ENCODE measurements at regions not wholly inside any gene's neighbourhood (a gene's known extent, or its start where the extent isn't known, plus 50 kb on each side); places are given as distances from the start of the nearest gene placed in this dataset.

DNA sequence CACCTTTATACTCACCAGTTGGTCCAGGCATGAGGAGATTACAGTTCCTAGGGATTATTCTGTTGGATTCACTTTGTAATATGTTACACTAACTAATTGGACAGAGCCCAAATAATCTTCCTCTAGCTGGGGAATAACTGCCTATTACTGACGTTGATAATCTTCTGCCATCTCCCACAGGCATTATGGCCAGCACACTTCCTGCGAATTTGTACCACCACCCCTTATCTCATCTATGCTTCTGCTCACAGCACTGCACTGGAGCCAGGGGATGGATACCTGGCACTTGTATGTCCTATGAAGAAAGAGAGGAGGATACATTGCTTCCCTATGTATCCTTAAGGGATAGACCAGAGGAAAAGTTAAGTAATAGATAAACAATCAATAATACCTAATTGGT lies 494.8 kb upstream of the MAN1A1 start:
- BruUV-seq (replicated peaks), result no TSS peak
- Mint-ChIP-seq H3K4me1 (ENCODE audit: insufficient read depth, unreplicated experiment) (no peaks in the 10 kb centered on the region), H3K27ac (ENCODE audit: low read depth, unreplicated experiment) (no peak overlapping the region), H3K9me3 (ENCODE audit: unreplicated experiment) (peaks cover 15% of the 10 kb centered on the region), H3K36me3 (ENCODE audit: insufficient read depth, unreplicated experiment) (no peaks in the 10 kb centered on the region), H3K4me3 (ENCODE audit: unreplicated experiment) (no peak overlapping the region), H3K27me3 (ENCODE audit: insufficient read depth, unreplicated experiment) (no peaks in the 10 kb centered on the region)
- no peak for DNase-seq (ENCODE audit: unreplicated experiment)
- ChIA-PET CTCF (interaction anchor here (0.6 to 0.7 kb wide), 2 partner anchors 9 to 196 kb away, joined by 3 read pairs; no protein-coding TSS in a partner anchor), POLR2A (interaction anchor here (1.0 kb wide), 1 partner anchor 11 kb away, joined by 3 read pairs; no protein-coding TSS in a partner anchor)
- intact Hi-C loops (cut with micrococcal nuclease), result no loop called here
- TF ChIP-seq, protein P1, sequence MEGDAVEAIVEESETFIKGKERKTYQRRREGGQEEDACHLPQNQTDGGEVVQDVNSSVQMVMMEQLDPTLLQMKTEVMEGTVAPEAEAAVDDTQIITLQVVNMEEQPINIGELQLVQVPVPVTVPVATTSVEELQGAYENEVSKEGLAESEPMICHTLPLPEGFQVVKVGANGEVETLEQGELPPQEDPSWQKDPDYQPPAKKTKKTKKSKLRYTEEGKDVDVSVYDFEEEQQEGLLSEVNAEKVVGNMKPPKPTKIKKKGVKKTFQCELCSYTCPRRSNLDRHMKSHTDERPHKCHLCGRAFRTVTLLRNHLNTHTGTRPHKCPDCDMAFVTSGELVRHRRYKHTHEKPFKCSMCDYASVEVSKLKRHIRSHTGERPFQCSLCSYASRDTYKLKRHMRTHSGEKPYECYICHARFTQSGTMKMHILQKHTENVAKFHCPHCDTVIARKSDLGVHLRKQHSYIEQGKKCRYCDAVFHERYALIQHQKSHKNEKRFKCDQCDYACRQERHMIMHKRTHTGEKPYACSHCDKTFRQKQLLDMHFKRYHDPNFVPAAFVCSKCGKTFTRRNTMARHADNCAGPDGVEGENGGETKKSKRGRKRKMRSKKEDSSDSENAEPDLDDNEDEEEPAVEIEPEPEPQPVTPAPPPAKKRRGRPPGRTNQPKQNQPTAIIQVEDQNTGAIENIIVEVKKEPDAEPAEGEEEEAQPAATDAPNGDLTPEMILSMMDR (IDR thresholded peaks at IDR 0.05; ENCODE audit: unreplicated experiment), result no peak

DNA sequence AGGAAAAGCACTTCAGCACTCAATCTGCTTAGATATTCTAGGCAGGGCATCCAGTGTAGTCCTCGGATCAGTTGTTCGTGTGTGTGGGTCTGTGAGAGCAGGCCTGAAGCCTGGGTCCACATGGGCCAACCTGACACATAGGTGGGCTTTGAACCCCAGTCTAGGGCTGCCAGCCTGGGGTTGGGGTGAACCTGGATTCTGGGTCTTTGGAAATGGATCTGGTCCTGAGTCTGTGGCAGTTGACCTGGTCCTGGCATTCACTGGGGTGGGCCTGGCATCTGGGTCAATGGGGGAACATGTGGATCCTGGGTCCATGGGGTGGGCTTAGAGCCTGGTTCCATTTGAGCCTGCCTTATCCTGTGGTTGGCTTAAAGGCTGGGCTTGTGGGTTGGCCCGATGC lies 492.6 kb upstream of the MAN1A1 start:
- BruUV-seq (replicated peaks), result no TSS peak
- POLR2A ChIA-PET, result no interaction called here

DNA sequence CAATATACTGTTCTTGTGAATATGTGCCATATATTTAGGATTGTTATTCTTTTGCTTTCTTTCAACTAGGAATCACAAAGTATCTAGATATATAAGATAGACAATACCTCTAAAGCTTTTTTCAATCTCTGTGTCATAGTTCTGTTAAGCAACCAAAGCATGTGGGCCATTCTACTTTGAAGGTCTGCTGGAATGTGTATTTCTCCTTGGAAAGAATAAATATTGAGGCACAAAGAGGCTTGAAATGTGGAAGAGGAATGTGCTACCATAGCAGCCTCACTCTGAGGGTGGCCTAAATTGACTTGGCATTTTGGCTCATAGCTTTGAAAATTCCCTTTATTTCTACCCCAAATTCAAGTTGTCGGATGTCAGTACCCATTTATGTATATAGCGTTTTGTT lies 488.5 kb upstream of the MAN1A1 start:
- ChIA-PET CTCF (interaction anchor here (0.6 kb wide), 1 partner anchor 396 kb away, joined by 3 read pairs; no protein-coding TSS in a partner anchor), POLR2A (no interaction called here)
- no TSS peak for BruUV-seq (replicated peaks)
- intact Hi-C loops (cut with micrococcal nuclease), result no loop called here
- TF ChIP-seq, protein P1 (IDR thresholded peaks at IDR 0.05; ENCODE audit: unreplicated experiment), result no peak
- Mint-ChIP-seq H3K36me3 (ENCODE audit: insufficient read depth, unreplicated experiment) (no peaks in the 10 kb centered on the region), H3K9me3 (ENCODE audit: unreplicated experiment) (peaks cover 15% of the 10 kb centered on the region), H3K4me1 (ENCODE audit: insufficient read depth, unreplicated experiment) (peaks cover 12% of the 10 kb centered on the region), H3K4me3 (ENCODE audit: unreplicated experiment) (no peak overlapping the region), H3K27me3 (ENCODE audit: insufficient read depth, unreplicated experiment) (no peaks in the 10 kb centered on the region), H3K27ac (ENCODE audit: low read depth, unreplicated experiment) (no peak overlapping the region)
- DNase-seq (ENCODE audit: unreplicated experiment), result no peak

More for the DNA sequence above, 492.6 kb upstream of the MAN1A1 start:
- no peak overlapping the region for H3K27ac Mint-ChIP-seq (ENCODE audit: low read depth, unreplicated experiment)
- peaks cover 15% of the 10 kb centered on the region for H3K9me3 Mint-ChIP-seq (ENCODE audit: unreplicated experiment)
- intact Hi-C loops (cut with micrococcal nuclease), result no loop called here
- TF ChIP-seq, protein P1 (IDR thresholded peaks at IDR 0.05; ENCODE audit: unreplicated experiment), result no peak
- DNase-seq (ENCODE audit: unreplicated experiment), result no peak
- CTCF ChIA-PET, result interaction anchor here (0.6 to 0.7 kb wide), 2 partner anchors 23 to 711 kb away, joined by 3 to 4 read pairs; no protein-coding TSS in a partner anchor
- H3K27me3 Mint-ChIP-seq (ENCODE audit: insufficient read depth, unreplicated experiment), result no peaks in the 10 kb centered on the region
- no peaks in the 10 kb centered on the region for H3K4me1 Mint-ChIP-seq (ENCODE audit: insufficient read depth, unreplicated experiment)
- no peak overlapping the region for H3K4me3 Mint-ChIP-seq (ENCODE audit: unreplicated experiment)
- no peaks in the 10 kb centered on the region for H3K36me3 Mint-ChIP-seq (ENCODE audit: insufficient read depth, unreplicated experiment)

DNA sequence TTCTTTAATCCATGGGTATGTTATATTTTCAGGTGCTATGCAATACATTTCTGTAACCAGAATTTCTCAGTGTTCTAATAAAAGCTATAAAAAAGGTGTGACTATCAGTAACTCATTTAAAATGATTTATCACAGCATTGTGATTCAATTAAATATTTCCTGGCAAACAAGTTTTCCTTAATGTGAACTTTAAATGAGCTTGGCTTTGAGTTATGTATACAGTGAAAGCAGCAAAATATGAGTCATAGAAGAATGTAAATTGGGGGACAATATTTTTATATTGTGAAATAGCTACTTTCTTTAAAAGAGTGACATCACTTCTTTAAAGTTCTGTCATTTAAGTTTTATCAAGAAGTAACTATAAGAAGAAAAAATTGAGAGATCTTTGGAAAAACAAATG lies 484.9 kb upstream of the MAN1A1 start:
- Mint-ChIP-seq H3K4me1 (ENCODE audit: insufficient read depth, unreplicated experiment) (peaks cover 34% of the 10 kb centered on the region), H3K36me3 (ENCODE audit: insufficient read depth, unreplicated experiment) (peaks cover 5% of the 10 kb centered on the region), H3K4me3 (ENCODE audit: unreplicated experiment) (no peak overlapping the region), H3K27me3 (ENCODE audit: insufficient read depth, unreplicated experiment) (no peaks in the 10 kb centered on the region), H3K9me3 (ENCODE audit: unreplicated experiment) (no peaks in the 10 kb centered on the region), H3K27ac (ENCODE audit: low read depth, unreplicated experiment) (peak overlapping the region; percentile 21)
- peak; percentile 18 for DNase-seq (ENCODE audit: unreplicated experiment)
- BruUV-seq (replicated peaks), result no TSS peak
- CTCF ChIA-PET, result interaction anchor here (0.7 kb wide), 1 partner anchor 1840 kb away, joined by 3 read pairs; no protein-coding TSS in a partner anchor
- intact Hi-C loops (cut with micrococcal nuclease), result no loop called here
- POLR2A ChIA-PET, result interaction anchor here (0.7 to 1.0 kb wide), 2 partner anchors 19 to 47 kb away, joined by 3 to 6 read pairs; no protein-coding TSS in a partner anchor
- TF ChIP-seq, protein P1 (IDR thresholded peaks at IDR 0.05; ENCODE audit: unreplicated experiment), result no peak
